HG03135 (cell line): ENCODE measurements at regions not wholly inside any gene's neighbourhood (a gene's known extent, or its start where the extent isn't known, plus 50 kb on each side); places are given as distances from the start of the nearest gene placed in this dataset.

Source experiments
- ATAC-seq: cut with Tn5 transposase; IDR thresholded peaks from one replicate; pipeline ENCODE4 v1.9.1; 2021; ENCODE audit warnings: mild to moderate bottlenecking, moderate library complexity; ENCODE audit not compliant: unreplicated experiment

GRCh38 chr16:9545522-9546437, 454.3 kb downstream of the HAPSTR1 start:
- ATAC-seq = no peak

GRCh38 chr16:9546438-9546786, 455.0 kb downstream of the HAPSTR1 start:
- ATAC-seq = no peak

- ATAC-seq = no peak
These were observed 458.0 kb downstream of the HAPSTR1 start for GRCh38 chr16:9549487-9549886.

GRCh38 chr16:9555051-9555450, 463.6 kb downstream of the HAPSTR1 start:
- ATAC-seq = no peak

- ATAC-seq = no peak
These were observed 465.7 kb downstream of the HAPSTR1 start for GRCh38 chr16:9556949-9557665.

- no peak for ATAC-seq
These were observed 466.3 kb downstream of the HAPSTR1 start for GRCh38 chr16:9557713-9558112.

GRCh38 chr16:9566099-9566498, 474.7 kb downstream of the HAPSTR1 start:
- no peak for ATAC-seq

- ATAC-seq = no peak
These were observed 476.2 kb downstream of the HAPSTR1 start for GRCh38 chr16:9567666-9568065.

- no peak for ATAC-seq
These were observed 476.8 kb downstream of the HAPSTR1 start for GRCh38 chr16:9568261-9568660.

- no peak for ATAC-seq
These were observed 479.1 kb downstream of the HAPSTR1 start for GRCh38 chr16:9570521-9570920.

- no peak for ATAC-seq
These were observed 487.0 kb downstream of the HAPSTR1 start for GRCh38 chr16:9578459-9578858.

GRCh38 chr16:9580025-9580424, 488.6 kb downstream of the HAPSTR1 start:
- ATAC-seq = no peak

- ATAC-seq = no peak
These were observed 502.0 kb downstream of the HAPSTR1 start for GRCh38 chr16:9593440-9593839.

GRCh38 chr16:9594047-9594446, 502.6 kb downstream of the HAPSTR1 start:
- no peak for ATAC-seq

- no peak for ATAC-seq
These were observed 503.5 kb downstream of the HAPSTR1 start for GRCh38 chr16:9594946-9595345.

GRCh38 chr16:9595393-9595792, 503.9 kb downstream of the HAPSTR1 start:
- no peak for ATAC-seq

- no peak for ATAC-seq
These were observed 505.3 kb downstream of the HAPSTR1 start for GRCh38 chr16:9596788-9597187.

- ATAC-seq = no peak
These were observed 506.7 kb downstream of the HAPSTR1 start for GRCh38 chr16:9597967-9598730.

GRCh38 chr16:9598731-9599083, 507.3 kb downstream of the HAPSTR1 start:
- no peak for ATAC-seq

- no peak for ATAC-seq
These were observed 508.1 kb downstream of the HAPSTR1 start for GRCh38 chr16:9599415-9600120.

- no peak for ATAC-seq
These were observed 510.7 kb downstream of the HAPSTR1 start for GRCh38 chr16:9602189-9602588.
